OCI-LY3 (cell line): ENCODE measurements at regions not wholly inside any gene's neighbourhood (a gene's known extent, or its start where the extent isn't known, plus 50 kb on each side); places are given as distances from the start of the nearest gene placed in this dataset.
"Not testable (repeated sequence)": the region's sequence is repeated elsewhere in the genome, so short reads cannot be mapped to it uniquely, and the experiment has no call there.

ENCODE experiments used
- CTCF ChIP-seq: fragments of 200-600, 300-600 bp; sonication (generic); IDR thresholded peaks from 2 replicates; pipeline ENCODE4 v1.5.1; 2014; ENCODE audit warnings: antibody characterized with exemption, low read length, low read depth
- EZH2phosphoT487 ChIP-seq: fragments of 200-600 bp; shearing (Covaris generic); IDR thresholded peaks from 2 replicates; pipeline ENCODE4 v1.6.1; 2018; ENCODE audit warnings: antibody characterized with exemption, mixed run types, low read depth

GRCh38 chr1:146387750-146388469 lies 159.1 kb upstream of the NOTCH2NLA start:
- not testable (repeated sequence) for TF ChIP-seq CTCF, EZH2phosphoT487
